Endodermal cell (in vitro differentiated cells): ENCODE measurements at regions not wholly inside any gene's neighbourhood (a gene's known extent, or its start where the extent isn't known, plus 50 kb on each side); places are given as distances from the start of the nearest gene placed in this dataset.

ENCODE experiments used
- DNase-seq: peaks from one replicate; pipeline ENCODE4 v3.0.0-alpha.2; 2017
- H3K27ac ChIP-seq: 2 replicates; pipeline ENCODE4 v1.5.1; 2013; ENCODE audit warnings: mild to moderate bottlenecking, low read depth, low read length, moderate library complexity
- H3K27me3 ChIP-seq: 2 replicates; pipeline ENCODE4 v1.6.1; 2013; ENCODE audit warnings: mild to moderate bottlenecking, low read length, moderate library complexity; ENCODE audit not compliant: insufficient read depth, control insufficient read depth, poor library complexity, severe bottlenecking
- H3K36me3 ChIP-seq: 2 replicates; pipeline ENCODE4 v1.7.0; 2013; ENCODE audit warnings: mild to moderate bottlenecking, low read length, moderate library complexity; ENCODE audit not compliant: control insufficient read depth, insufficient read depth
- H3K4me1 ChIP-seq: one replicate; pipeline ENCODE4 v1.7.0; 2013; ENCODE audit warnings: low read length; ENCODE audit not compliant: control insufficient read depth, insufficient read depth
- H3K4me3 ChIP-seq: 2 replicates; pipeline ENCODE4 v1.5.1; 2013; ENCODE audit warnings: mild to moderate bottlenecking, low read length, moderate library complexity
- H3K9ac ChIP-seq: 2 replicates; pipeline ENCODE4 v1.6.1; 2013; ENCODE audit warnings: mild to moderate bottlenecking, low read length, moderate library complexity; ENCODE audit not compliant: poor library complexity, severe bottlenecking; ENCODE audit errors: extremely low read depth
- H3K9me3 ChIP-seq: 2 replicates; pipeline ENCODE4 v1.6.1; 2013; ENCODE audit warnings: mild to moderate bottlenecking, low read length, moderate library complexity; ENCODE audit not compliant: control insufficient read depth
- H3K27ac Mint-ChIP-seq: 2 replicates; pipeline ENCODE4 v1.8.0; 2020; ENCODE audit warnings: mixed read lengths
- H3K27me3 Mint-ChIP-seq: 2 replicates; pipeline ENCODE4 v1.8.0; 2021; ENCODE audit warnings: mild to moderate bottlenecking, mixed read lengths; ENCODE audit not compliant: insufficient read depth
- H3K36me3 Mint-ChIP-seq: 2 replicates; pipeline ENCODE4 v1.8.0; 2020; ENCODE audit warnings: low read depth, mixed read lengths
- H3K4me1 Mint-ChIP-seq: 2 replicates; pipeline ENCODE4 v1.8.0; 2020; ENCODE audit warnings: mixed read lengths
- H3K4me3 Mint-ChIP-seq: 2 replicates; pipeline ENCODE4 v1.8.0; 2020; ENCODE audit warnings: mild to moderate bottlenecking, moderate library complexity, mixed read lengths
- H3K9me3 Mint-ChIP-seq: 2 replicates; pipeline ENCODE4 v1.8.0; 2020; ENCODE audit warnings: mild to moderate bottlenecking, mixed read lengths
- CTCF ChIP-seq: fragments of 200-600 bp; sonication (generic); conservative IDR thresholded peaks from 2 replicates; pipeline ENCODE4 v1.5.0; 2021; ENCODE audit warnings: antibody characterized with exemption, mild to moderate bottlenecking
- WGBS, 2 experiments: methylation state at CpG; one replicate each; pipeline versions ENCODE4 v1.1.5 to v1.1.7; 2013; ENCODE audit warnings: missing lambda C conversion rate in 2 of 2, mixed read lengths in 1 of 2; ENCODE audit not compliant: insufficient coverage in 1 of 2, insufficient read length in 1 of 2; 5-methylcytosine and 5-hydroxymethylcytosine counted together

- Mint-ChIP-seq H3K4me3 (no peak overlapping the region), H3K27ac (peak overlapping the region; percentile 13), H3K9me3 (peaks cover 3% of the 10 kb centered on the region), H3K4me1 (peaks cover 63% of the 10 kb centered on the region), H3K36me3 (no peaks in the 10 kb centered on the region), H3K27me3 (no peaks in the 10 kb centered on the region)
- Histone ChIP-seq H3K27ac (no peak overlapping the region), H3K4me1 (peaks cover 26% of the 10 kb centered on the region), H3K4me3 (peak overlapping the region; percentile 28), H3K9me3 (no peaks in the 10 kb centered on the region), H3K36me3 (no peaks in the 10 kb centered on the region), H3K27me3 (no peaks in the 10 kb centered on the region), H3K9ac (no peak overlapping the region)
- 33 to 70% methylated on average over 1 to 2 of the region's 2 CpGs for WGBS, 2 experiments
- peak; percentile 83 for DNase-seq
- TF ChIP-seq CTCF: no peak
Observed at GRCh38 chr2:200091126-200091525, 135.7 kb downstream of the MAIP1 start.

- H3K4me1 Mint-ChIP-seq: peaks cover 58% of the 10 kb centered on the region
- Histone ChIP-seq H3K27ac (no peak overlapping the region), H3K9me3 (no peaks in the 10 kb centered on the region), H3K27me3 (no peaks in the 10 kb centered on the region), H3K4me1 (peaks cover 24% of the 10 kb centered on the region), H3K36me3 (no peaks in the 10 kb centered on the region), H3K4me3 (no peak overlapping the region), H3K9ac (no peak overlapping the region)
- WGBS, 2 experiments: 87 to 100% methylated on average over 1 to 2 of the region's 2 CpGs
- H3K27me3 Mint-ChIP-seq: no peaks in the 10 kb centered on the region
- H3K36me3 Mint-ChIP-seq: no peaks in the 10 kb centered on the region
- TF ChIP-seq CTCF: no peak
- peaks cover 4% of the 10 kb centered on the region for H3K9me3 Mint-ChIP-seq
- H3K27ac Mint-ChIP-seq: no peak overlapping the region
- no peak overlapping the region for H3K4me3 Mint-ChIP-seq
- DNase-seq: no peak
Observed at GRCh38 chr2:200092235-200092634, 136.9 kb downstream of the MAIP1 start.

GRCh38 chr2:200095436-200095835 lies 140.1 kb downstream of the MAIP1 start:
- Mint-ChIP-seq H3K4me3 (no peak overlapping the region), H3K9me3 (peaks cover 4% of the 10 kb centered on the region), H3K36me3 (no peaks in the 10 kb centered on the region), H3K4me1 (peaks cover 36% of the 10 kb centered on the region), H3K27ac (no peak overlapping the region), H3K27me3 (no peaks in the 10 kb centered on the region)
- no peak for DNase-seq
- peak; percentile 40 for TF ChIP-seq CTCF
- Histone ChIP-seq H3K9me3 (no peaks in the 10 kb centered on the region), H3K27ac (no peak overlapping the region), H3K4me1 (peaks cover 6% of the 10 kb centered on the region), H3K9ac (no peak overlapping the region), H3K36me3 (no peaks in the 10 kb centered on the region), H3K27me3 (no peaks in the 10 kb centered on the region), H3K4me3 (no peak overlapping the region)
- WGBS, 2 experiments: 98% methylated on average over 3 of the region's 3 CpGs; no CpG with 5 or more reads in 1 of the 2 experiments
